Peyer's patch (tissue), 4 donors: ENCODE measurements at regions not wholly inside any gene's neighbourhood (a gene's known extent, or its start where the extent isn't known, plus 50 kb on each side); places are given as distances from the start of the nearest gene placed in this dataset.

Experiments
- DNase-seq, 3 donors: peaks; one replicate each; pipeline ENCODE4 v3.0.0-alpha.2; 2017 to 2019
- H3K27ac ChIP-seq, 4 donors: fragments of 200-600 bp; sonication (generic); one replicate each; pipeline ENCODE4 v1.5.1; 2016 to 2019
- H3K27me3 ChIP-seq, 2 donors: fragments of 200-600 bp; sonication (generic); one replicate each; pipeline ENCODE4 v1.5.1; 2019
- H3K36me3 ChIP-seq, 3 donors: fragments of 200-600 bp; sonication (generic); one replicate each; pipeline ENCODE4 v1.5.1; 2016 to 2019
- H3K4me1 ChIP-seq, 4 donors: fragments of 200-600 bp; sonication (generic); one replicate each; pipeline ENCODE4 v1.5.1; 2016 to 2019
- H3K4me3 ChIP-seq, 4 donors: fragments of 200-600 bp; sonication (generic); 1 replicate in 3 of 4; 2 replicates in 1 of 4; pipeline ENCODE4 v1.5.1; 2016 to 2019; ENCODE audit warnings: mild to moderate bottlenecking in 1 of 4
- H3K9me3 ChIP-seq, 4 donors: fragments of 200-600 bp; sonication (generic); one replicate each; pipeline ENCODE4 v1.5.1; 2016 to 2019; ENCODE audit warnings: mild to moderate bottlenecking in 1 of 4
- POLR2A ChIP-seq, 2 donors: fragments of 450-650 bp; IDR thresholded peaks; one replicate each; pipeline ENCODE4 v1.5.1; 2017; ENCODE audit warnings: antibody characterized with exemption in 2 of 2, mild to moderate bottlenecking in 2 of 2, moderate library complexity in 2 of 2
- TF ChIP-seq, protein P1 (sequence below), 6 experiments: fragments of 450-650 bp in 4 of 6; fragments of 200-600 bp in 2 of 6; sonication (generic) in 1 of 6; IDR thresholded peaks; one replicate each; pipeline ENCODE4 v1.5.1; 2017 to 2019; ENCODE audit warnings: antibody characterized with exemption in 6 of 6, mild to moderate bottlenecking in 3 of 6, moderate library complexity in 1 of 6

DNA sequence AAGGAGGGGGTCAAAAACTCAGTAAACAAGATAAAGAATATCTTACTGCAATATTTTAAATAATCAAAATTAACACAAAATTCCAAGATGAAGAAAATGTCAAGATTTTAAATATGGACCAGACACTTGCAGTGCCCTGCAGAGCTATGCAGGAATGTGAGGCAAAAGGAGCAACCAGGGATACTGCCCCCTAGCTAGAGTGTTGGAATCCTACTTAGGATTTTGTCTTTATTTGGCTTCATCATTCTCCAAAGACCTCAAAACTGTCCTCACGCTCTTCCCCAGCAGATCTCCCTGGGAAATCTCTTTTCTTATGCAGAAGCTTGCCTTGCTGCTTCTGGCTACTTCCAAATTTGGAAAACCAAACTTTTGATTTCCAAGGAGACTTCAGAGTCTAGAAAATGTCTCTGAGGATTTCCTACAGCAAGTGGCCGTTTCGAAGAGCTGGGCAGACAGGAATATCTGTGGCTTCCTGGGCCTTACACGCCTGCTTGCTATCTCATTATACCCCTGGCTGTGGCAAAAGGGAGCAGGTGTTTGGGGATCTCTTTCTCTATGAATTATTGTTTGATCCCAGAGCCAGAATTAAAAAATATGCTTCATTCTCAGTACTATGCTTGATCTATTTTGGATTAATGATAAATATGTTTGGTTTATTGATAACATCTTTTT, 232.2 kb upstream of the BMPER start:
- H3K27me3 ChIP-seq = no peaks in the 10 kb centered on the region
- H3K4me3 ChIP-seq = no peak overlapping the region
- H3K27ac ChIP-seq = no peak overlapping the region
- TF ChIP-seq, protein P1, sequence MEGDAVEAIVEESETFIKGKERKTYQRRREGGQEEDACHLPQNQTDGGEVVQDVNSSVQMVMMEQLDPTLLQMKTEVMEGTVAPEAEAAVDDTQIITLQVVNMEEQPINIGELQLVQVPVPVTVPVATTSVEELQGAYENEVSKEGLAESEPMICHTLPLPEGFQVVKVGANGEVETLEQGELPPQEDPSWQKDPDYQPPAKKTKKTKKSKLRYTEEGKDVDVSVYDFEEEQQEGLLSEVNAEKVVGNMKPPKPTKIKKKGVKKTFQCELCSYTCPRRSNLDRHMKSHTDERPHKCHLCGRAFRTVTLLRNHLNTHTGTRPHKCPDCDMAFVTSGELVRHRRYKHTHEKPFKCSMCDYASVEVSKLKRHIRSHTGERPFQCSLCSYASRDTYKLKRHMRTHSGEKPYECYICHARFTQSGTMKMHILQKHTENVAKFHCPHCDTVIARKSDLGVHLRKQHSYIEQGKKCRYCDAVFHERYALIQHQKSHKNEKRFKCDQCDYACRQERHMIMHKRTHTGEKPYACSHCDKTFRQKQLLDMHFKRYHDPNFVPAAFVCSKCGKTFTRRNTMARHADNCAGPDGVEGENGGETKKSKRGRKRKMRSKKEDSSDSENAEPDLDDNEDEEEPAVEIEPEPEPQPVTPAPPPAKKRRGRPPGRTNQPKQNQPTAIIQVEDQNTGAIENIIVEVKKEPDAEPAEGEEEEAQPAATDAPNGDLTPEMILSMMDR (IDR thresholded peaks at IDR 0.05) = no peak
- TF ChIP-seq POLR2A (IDR thresholded peaks at IDR 0.05) = no peak
- no peaks in the 10 kb centered on the region for H3K9me3 ChIP-seq
- H3K4me1 ChIP-seq = no peaks in the 10 kb centered on the region
- no peaks in the 10 kb centered on the region for H3K36me3 ChIP-seq
- no peak for DNase-seq

DNA sequence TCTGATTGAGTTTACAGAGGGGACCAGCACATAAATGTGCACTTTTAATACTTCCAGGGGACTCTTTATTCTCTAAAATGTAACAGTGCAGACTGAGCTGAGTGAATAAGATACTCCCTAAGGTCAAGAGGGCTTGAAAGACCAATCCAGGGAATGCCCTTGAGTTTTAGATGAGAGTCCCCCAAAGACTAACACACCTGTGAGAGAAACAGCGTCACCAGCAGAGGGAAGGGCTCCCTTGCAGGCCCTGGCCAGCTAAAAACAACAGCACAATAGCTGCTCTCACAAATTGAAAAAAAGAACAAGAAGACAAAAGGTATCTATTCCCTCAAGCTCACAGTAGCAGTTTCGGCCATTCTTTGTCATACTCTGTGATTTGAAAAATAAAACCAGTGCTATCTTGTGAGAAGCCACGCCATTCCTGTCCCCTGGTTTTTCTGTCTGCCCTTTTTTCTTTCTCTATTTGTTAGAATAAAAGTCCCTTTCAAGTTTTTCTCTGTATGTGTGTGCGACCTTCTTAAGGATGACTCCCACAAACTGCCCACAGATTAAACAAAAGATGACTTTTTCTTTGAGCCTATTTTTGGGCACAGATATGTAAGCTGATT, 230.4 kb upstream of the BMPER start:
- H3K4me3 ChIP-seq = no peak overlapping the region
- DNase-seq = no peak
- H3K4me1 ChIP-seq = no peaks in the 10 kb centered on the region
- no peaks in the 10 kb centered on the region for H3K36me3 ChIP-seq
- H3K27me3 ChIP-seq = no peaks in the 10 kb centered on the region
- no peaks in the 10 kb centered on the region for H3K9me3 ChIP-seq
- H3K27ac ChIP-seq = no peak overlapping the region
- TF ChIP-seq POLR2A (IDR thresholded peaks at IDR 0.05) = no peak
- TF ChIP-seq, protein P1 (IDR thresholded peaks at IDR 0.05) = no peak

DNA sequence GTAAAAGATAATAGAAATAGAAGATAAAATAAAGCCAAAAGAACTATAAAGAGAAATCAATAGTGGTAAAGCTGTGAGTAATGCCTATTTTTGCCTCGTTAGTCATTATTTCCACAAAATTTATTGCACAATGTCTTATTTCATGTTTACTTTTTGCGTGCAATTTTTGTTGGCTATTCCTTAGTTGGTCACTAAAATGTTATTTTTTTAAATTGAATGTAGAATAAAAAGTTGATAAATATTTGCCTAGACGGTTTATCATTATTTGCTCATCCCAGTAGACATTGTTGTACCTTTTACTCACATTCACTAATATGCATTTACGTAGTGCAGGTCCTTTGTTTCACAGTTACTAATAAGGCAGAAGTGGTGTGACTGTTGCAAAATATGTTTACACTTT, 227.8 kb upstream of the BMPER start:
- Histone ChIP-seq H3K27ac (no peak overlapping the region), H3K27me3 (no peaks in the 10 kb centered on the region), H3K36me3 (no peaks in the 10 kb centered on the region), H3K4me1 (no peaks in the 10 kb centered on the region), H3K4me3 (no peak overlapping the region), H3K9me3 (no peaks in the 10 kb centered on the region)
- TF ChIP-seq, protein P1 (IDR thresholded peaks at IDR 0.05) = no peak
- TF ChIP-seq POLR2A (IDR thresholded peaks at IDR 0.05) = no peak
- DNase-seq = no peak

DNA sequence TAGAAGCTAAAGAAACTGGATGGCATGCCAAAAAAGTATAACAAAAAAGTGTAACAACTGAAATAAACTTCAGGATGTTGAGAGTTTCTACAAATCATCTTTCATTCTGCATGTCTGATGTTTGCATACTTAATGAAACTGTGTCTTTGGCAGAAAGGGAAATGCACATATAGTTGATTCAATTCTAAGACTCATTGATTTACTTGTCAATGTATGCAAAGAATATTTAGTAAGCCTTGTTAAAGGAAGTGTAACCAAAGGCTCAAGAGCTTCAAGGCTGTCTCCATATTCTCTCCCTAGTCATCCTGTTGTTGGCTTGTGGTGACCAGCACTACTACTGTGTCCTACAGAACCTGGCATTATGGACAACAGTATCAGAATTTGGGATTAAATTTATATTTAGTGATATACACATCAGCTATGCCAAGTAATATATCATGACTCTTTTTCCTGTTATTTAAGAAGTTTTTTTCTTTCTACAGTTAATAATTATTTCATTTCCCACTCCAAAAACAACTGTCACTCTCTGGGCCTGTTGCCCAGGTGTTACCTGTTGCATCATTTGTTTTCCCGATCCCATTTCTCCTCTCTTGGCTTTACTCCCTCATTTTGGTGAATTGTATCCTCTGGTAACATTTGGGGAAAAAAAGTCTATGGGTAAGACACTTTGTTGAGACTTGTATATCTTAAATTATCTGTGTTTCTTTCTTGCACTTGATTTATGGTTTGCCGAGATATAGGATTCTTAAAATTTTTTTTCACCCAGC, 226.6 kb upstream of the BMPER start:
- Histone ChIP-seq H3K27me3 (no peaks in the 10 kb centered on the region), H3K9me3 (no peaks in the 10 kb centered on the region), H3K4me3 (no peak overlapping the region), H3K27ac (no peak overlapping the region), H3K36me3 (no peaks in the 10 kb centered on the region), H3K4me1 (no peaks in the 10 kb centered on the region)
- DNase-seq = no peak
- no peak for TF ChIP-seq POLR2A (IDR thresholded peaks at IDR 0.05)
- TF ChIP-seq, protein P1 (IDR thresholded peaks at IDR 0.05) = no peak

DNA sequence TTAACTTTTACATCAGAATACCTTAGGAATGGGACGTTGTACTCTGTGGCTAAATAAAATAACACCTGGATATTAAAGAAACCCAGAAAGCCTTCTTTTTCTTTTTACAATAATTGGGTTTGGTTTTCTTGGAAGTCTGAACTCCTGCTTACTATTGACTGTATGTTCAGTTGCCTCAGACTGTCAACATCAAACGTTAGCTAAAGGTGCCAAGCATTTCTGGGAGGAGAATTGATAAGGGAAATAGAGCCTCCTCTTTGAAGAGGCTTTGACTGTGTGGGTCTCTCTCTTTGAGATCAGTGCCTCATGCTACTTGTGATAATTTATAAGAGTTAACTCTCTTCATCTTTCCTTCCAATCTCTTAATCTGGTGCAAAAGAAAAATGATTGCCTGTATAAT, 224.7 kb upstream of the BMPER start:
- Histone ChIP-seq H3K27ac (no peak overlapping the region), H3K27me3 (no peaks in the 10 kb centered on the region)

More for the DNA sequence above, 224.7 kb upstream of the BMPER start:
- TF ChIP-seq, protein P1 (IDR thresholded peaks at IDR 0.05) = no peak
- TF ChIP-seq POLR2A (IDR thresholded peaks at IDR 0.05) = no peak
- DNase-seq = no peak
- Histone ChIP-seq H3K4me1 (no peaks in the 10 kb centered on the region), H3K4me3 (no peak overlapping the region), H3K36me3 (no peaks in the 10 kb centered on the region), H3K9me3 (no peaks in the 10 kb centered on the region)
